Activated naive CD8-positive, alpha-beta T cell treated with anti-CD3 and anti-CD28 coated beads, Interleukin-2, amount 50 U/mL, for 24 hours (primary cell): ENCODE measurements at regions not wholly inside any gene's neighbourhood (a gene's known extent, or its start where the extent isn't known, plus 50 kb on each side); places are given as distances from the start of the nearest gene placed in this dataset.
"Not testable (repeated sequence)": the region's sequence is repeated elsewhere in the genome, so short reads cannot be mapped to it uniquely, and the experiment has no call there.

Experiments used
- ATAC-seq: fragments of 150-1000 bp; cut with Tn5 transposase; one replicate; pipeline ENCODE4 v1.10.0; 2021
- DNase-seq: peaks from one replicate; pipeline ENCODE4 v3.0.0; 2021
- H3K27ac Mint-ChIP-seq: one replicate; pipeline ENCODE4 v1.8.0; 2021; ENCODE audit warnings: mild to moderate bottlenecking, mixed read lengths
- H3K27me3 Mint-ChIP-seq: one replicate; pipeline ENCODE4 v1.8.0; 2021; ENCODE audit warnings: mixed read lengths
- H3K36me3 Mint-ChIP-seq: one replicate; pipeline ENCODE4 v1.8.0; 2021; ENCODE audit warnings: low read depth, mixed read lengths
- H3K4me1 Mint-ChIP-seq: one replicate; pipeline ENCODE4 v1.8.0; 2021; ENCODE audit warnings: mixed read lengths
- H3K4me3 Mint-ChIP-seq: one replicate; pipeline ENCODE4 v1.8.0; 2021; ENCODE audit warnings: mild to moderate bottlenecking, moderate library complexity, mixed read lengths
- H3K9me3 Mint-ChIP-seq: one replicate; pipeline ENCODE4 v1.8.0; 2021; ENCODE audit warnings: mixed read lengths

DNA sequence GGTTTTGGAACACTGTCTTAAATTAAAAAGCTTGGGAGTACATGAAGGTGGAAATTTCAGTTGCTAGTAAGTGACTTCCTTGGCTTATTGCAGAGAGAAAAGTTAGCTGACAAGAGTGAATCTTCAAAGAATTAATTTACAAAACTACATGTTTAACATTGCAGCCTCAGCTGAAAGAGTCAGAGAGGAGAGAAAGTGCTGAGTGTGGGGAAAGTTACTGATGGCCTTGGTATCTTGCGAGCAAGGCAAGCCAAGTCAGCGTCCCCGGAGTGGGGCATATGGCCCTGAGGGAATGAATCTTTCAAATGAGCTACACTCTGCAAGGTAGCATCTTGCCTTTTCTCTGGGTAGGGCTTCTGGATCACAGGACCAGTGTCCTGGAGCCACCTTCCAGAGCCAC, 131.3 kb downstream of the LPIN1 start:
- H3K4me1 Mint-ChIP-seq: peaks cover 4% of the 10 kb centered on the region
- no peaks in the 10 kb centered on the region for H3K9me3 Mint-ChIP-seq
- no peak for DNase-seq
- peaks cover 6% of the 10 kb centered on the region for H3K27me3 Mint-ChIP-seq
- no peak overlapping the region for H3K27ac Mint-ChIP-seq
- no peak for ATAC-seq
- H3K36me3 Mint-ChIP-seq: no peaks in the 10 kb centered on the region
- H3K4me3 Mint-ChIP-seq: no peak overlapping the region

GRCh38 chr2:11885253-11885652, 138.8 kb downstream of the LPIN1 start:
- DNase-seq, H3K4me1 Mint-ChIP-seq, H3K27ac Mint-ChIP-seq, H3K27me3 Mint-ChIP-seq, ATAC-seq, H3K4me3 Mint-ChIP-seq: not testable (repeated sequence)
- peaks cover 24% of the 10 kb centered on the region for H3K9me3 Mint-ChIP-seq
- H3K36me3 Mint-ChIP-seq: peaks cover 10% of the 10 kb centered on the region

- not testable (repeated sequence) for H3K27ac Mint-ChIP-seq, H3K4me1 Mint-ChIP-seq, H3K4me3 Mint-ChIP-seq, H3K27me3 Mint-ChIP-seq, DNase-seq, ATAC-seq
- H3K9me3 Mint-ChIP-seq: peaks cover 34% of the 10 kb centered on the region
- H3K36me3 Mint-ChIP-seq: peaks cover 10% of the 10 kb centered on the region
Observed at GRCh38 chr2:11886899-11887298, 140.5 kb downstream of the LPIN1 start.

- DNase-seq: no peak
- H3K4me3 Mint-ChIP-seq: no peak overlapping the region
- H3K9me3 Mint-ChIP-seq: peaks cover 50% of the 10 kb centered on the region
- no peak for ATAC-seq
- peaks cover 2% of the 10 kb centered on the region for H3K27me3 Mint-ChIP-seq
- H3K36me3 Mint-ChIP-seq: peaks cover 15% of the 10 kb centered on the region
- H3K4me1 Mint-ChIP-seq: no peaks in the 10 kb centered on the region
- H3K27ac Mint-ChIP-seq: no peak overlapping the region
Observed at GRCh38 chr2:11889101-11889850, 142.8 kb downstream of the LPIN1 start.

DNA sequence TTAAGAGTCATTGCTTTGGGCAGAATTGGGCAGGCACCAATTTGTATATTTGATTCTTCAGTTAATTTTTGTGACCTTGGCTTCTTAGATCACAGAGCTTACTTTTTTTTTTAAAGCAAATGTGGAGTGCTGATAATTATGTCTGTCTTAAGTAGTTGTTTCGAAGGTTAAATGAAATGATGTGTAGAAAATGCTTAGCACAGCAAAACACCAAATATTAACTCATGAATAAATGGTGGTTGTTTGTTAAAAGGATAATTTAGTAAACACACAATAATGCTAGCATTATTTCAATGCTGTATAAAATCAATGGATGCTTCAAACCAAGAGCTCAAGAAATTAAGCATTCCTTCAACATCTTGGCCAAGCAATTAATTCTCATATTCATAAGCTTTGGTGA, 143.4 kb downstream of the LPIN1 start:
- DNase-seq (no peak), ATAC-seq (no peak)
- H3K9me3 Mint-ChIP-seq: peaks cover 56% of the 10 kb centered on the region
- peaks cover 20% of the 10 kb centered on the region for H3K36me3 Mint-ChIP-seq
- H3K27me3 Mint-ChIP-seq: peaks cover 2% of the 10 kb centered on the region
- H3K4me3 Mint-ChIP-seq: no peak overlapping the region
- no peaks in the 10 kb centered on the region for H3K4me1 Mint-ChIP-seq
- H3K27ac Mint-ChIP-seq: no peak overlapping the region

- no peak for ATAC-seq
- no peaks in the 10 kb centered on the region for H3K4me1 Mint-ChIP-seq
- no peak overlapping the region for H3K27ac Mint-ChIP-seq
- no peak for DNase-seq
- H3K4me3 Mint-ChIP-seq: no peak overlapping the region
- H3K27me3 Mint-ChIP-seq: peaks cover 2% of the 10 kb centered on the region
- H3K9me3 Mint-ChIP-seq: peaks cover 60% of the 10 kb centered on the region
- H3K36me3 Mint-ChIP-seq: peaks cover 22% of the 10 kb centered on the region
Observed at GRCh38 chr2:11891028-11891427, 144.6 kb downstream of the LPIN1 start.

DNA sequence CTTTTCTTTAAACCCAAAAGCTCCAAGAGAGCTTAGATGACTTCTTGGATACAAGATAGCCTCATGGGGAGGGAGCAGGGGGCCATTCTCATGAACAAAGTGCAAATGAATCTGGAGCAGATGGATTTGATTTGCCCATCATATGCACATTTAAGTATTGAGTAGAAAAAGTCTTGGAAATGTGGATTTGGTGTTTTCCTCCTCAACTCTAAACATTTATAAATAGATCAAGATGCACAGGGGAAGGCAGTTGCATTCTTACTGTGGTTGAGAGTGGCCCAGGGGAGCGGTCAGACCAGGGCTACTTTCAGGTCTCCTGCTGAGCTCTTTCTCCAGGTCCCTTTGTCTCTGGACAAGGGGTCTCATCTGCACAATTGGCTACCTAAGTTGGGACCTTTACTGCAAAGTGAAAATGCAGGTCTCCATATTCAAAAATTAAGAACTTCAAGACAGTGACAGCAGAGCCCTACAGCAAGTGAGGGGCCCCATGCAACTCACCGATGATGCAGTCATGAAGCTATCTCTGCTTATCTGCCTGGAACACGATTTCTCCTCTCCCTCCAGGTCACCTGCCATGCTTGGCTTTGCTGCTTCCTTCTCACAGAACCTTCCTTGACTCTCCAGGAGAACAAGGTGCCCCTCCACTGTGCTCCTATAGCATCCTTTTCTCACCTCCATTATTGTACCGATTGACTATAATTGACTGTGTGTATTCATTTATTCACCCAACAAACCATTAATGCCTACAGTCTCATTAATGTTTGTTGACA, 145.4 kb downstream of the LPIN1 start:
- Mint-ChIP-seq H3K9me3 (peaks cover 60% of the 10 kb centered on the region), H3K27me3 (peaks cover 2% of the 10 kb centered on the region), H3K36me3 (peaks cover 22% of the 10 kb centered on the region), H3K27ac (no peak overlapping the region), H3K4me3 (no peak overlapping the region), H3K4me1 (no peaks in the 10 kb centered on the region)
- DNase-seq (no peak), ATAC-seq (no peak)

DNA sequence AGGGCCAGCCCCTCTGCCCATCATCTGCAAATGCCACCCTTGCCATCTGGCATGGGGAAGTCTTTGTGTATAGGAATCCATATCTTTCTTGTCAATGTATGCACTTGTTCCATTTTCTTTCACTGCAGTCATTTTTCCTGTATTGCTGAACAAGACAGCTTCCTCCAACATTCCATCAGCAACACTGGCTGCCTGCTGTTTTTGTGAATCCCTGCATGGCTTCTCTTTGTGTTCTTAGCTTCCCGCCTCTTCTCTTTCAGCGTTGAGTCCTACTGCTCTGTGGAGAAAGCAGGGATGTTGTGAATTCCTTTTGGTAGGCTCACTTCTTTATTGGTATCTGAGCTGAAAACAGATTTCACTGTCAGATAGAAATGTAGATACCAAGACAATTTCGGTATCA, 150.0 kb downstream of the LPIN1 start:
- H3K4me1 Mint-ChIP-seq: no peaks in the 10 kb centered on the region
- no peak for ATAC-seq
- no peak overlapping the region for H3K4me3 Mint-ChIP-seq
- no peak for DNase-seq
- no peaks in the 10 kb centered on the region for H3K27me3 Mint-ChIP-seq
- H3K27ac Mint-ChIP-seq: no peak overlapping the region
- H3K36me3 Mint-ChIP-seq: peaks cover 12% of the 10 kb centered on the region
- peaks cover 26% of the 10 kb centered on the region for H3K9me3 Mint-ChIP-seq

DNA sequence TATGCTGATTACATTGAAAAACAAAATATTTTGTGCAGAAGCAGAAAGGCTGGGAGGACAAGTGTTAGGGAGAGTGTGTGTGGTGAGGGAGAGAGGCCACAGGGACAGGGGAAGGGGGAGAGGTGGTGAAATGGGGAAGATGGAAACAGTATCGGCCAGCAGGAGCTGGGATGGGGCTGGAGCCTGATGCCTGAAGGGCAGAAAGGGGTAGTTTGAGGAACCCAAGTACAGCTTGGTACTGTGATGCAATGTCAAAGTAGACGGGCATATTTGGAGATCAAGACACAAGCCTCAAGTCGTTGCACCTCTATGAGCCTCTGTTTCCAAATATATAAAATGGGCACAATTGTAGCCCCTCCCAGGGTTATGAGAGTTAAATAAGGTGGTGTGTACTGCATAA, 152.1 kb downstream of the LPIN1 start:
- Mint-ChIP-seq H3K36me3 (peaks cover 7% of the 10 kb centered on the region), H3K27me3 (no peaks in the 10 kb centered on the region), H3K9me3 (peaks cover 16% of the 10 kb centered on the region), H3K4me3 (no peak overlapping the region), H3K27ac (no peak overlapping the region), H3K4me1 (no peaks in the 10 kb centered on the region)
- DNase-seq (no peak), ATAC-seq (no peak)

GRCh38 chr2:11899264-11899818, 152.9 kb downstream of the LPIN1 start:
- Mint-ChIP-seq H3K27me3 (no peaks in the 10 kb centered on the region), H3K9me3 (peaks cover 9% of the 10 kb centered on the region), H3K27ac (no peak overlapping the region), H3K36me3 (peaks cover 7% of the 10 kb centered on the region), H3K4me1 (peaks cover 4% of the 10 kb centered on the region), H3K4me3 (no peak overlapping the region)
- ATAC-seq (peak; percentile 46), DNase-seq (no peak)

DNA sequence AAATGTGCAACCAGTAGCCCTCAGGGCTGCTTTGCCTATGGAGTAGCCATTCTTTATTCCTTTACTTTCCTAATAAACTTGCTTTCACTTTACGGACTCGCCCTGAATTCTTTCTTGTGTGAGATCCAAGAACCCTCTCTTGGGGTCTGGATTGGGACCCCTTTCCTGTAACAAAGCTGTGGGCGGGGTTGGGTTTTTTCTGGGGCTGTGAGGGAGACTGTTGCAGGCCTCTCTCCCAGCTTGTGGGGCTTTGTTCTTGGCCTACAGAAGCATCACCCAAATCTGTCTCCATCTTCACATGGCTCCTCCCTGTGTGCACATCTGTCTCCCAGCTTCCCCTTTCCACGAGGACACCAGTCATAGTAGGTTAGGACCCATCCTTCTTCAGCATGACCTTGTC, 154.5 kb downstream of the LPIN1 start:
- not testable (repeated sequence) for ATAC-seq, DNase-seq, H3K4me1 Mint-ChIP-seq, H3K27me3 Mint-ChIP-seq, H3K4me3 Mint-ChIP-seq, H3K9me3 Mint-ChIP-seq, H3K27ac Mint-ChIP-seq, H3K36me3 Mint-ChIP-seq

DNA sequence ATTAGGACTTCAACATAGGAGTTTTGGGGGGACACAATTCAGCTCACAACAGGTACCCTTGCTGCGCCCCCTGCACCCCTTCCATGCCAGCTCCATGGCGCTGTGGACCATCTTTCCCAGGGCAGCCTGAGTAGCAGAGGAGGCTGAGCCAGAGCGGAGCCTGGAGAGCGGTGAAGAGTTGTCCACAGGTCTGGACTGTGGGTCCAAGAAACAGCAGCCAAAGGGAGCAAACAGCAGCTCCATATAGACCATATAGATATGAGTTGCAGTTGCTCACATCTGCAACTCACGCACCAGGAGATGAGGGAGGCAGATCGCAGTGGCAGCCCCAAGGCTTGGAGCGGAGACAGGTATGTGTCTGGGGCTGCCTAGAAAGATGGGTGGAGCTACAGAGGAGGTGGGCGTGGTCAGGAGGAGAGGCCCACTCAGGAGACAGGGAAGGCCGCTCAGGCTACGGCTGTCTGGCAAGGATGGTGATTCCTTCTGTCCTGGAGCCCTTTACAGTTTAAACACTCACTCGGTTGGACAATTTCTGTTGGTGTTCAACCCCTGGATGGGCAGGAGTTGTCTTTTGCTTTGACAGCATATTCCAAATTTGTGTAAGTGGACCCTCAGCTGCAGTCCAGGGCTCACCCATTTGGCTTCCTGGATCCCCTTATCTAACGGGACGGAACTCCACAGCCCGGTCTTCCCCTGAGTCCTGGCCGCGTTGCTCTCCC, 155.1 kb downstream of the LPIN1 start:
- no peak overlapping the region for H3K27ac Mint-ChIP-seq

DNA sequence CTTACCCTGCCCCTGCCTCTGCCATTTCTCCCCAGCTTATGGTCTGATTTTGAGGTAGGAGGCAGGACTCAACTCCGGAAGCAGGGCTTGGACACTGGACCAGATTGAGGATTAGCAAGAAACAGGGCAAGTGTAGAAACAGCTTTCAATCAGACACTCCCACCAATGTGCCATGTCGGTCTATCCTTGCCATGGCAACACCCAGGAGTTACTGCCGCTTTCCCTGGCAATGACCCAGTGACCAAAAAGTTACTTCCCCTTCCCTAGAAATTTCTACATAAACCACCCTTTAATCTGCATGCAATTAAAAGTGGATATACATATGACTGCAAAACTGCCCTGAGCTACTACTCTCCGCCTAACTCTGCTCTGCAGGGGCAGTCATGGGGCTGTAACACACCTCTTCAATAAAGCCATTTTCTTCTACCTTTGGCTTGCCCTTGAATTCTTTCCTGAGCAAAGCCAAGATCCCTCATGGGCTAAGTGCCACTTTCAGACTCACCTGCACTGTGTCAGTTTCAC, 156.7 kb downstream of the LPIN1 start:
- Mint-ChIP-seq H3K9me3 (no peaks in the 10 kb centered on the region), H3K27ac (no peak overlapping the region), H3K36me3 (no peaks in the 10 kb centered on the region), H3K4me3 (no peak overlapping the region), H3K4me1 (peaks cover 4% of the 10 kb centered on the region), H3K27me3 (no peaks in the 10 kb centered on the region)
- ATAC-seq (no peak), DNase-seq (no peak)

More for the DNA sequence above, 155.1 kb downstream of the LPIN1 start:
- Mint-ChIP-seq H3K4me1 (peaks cover 4% of the 10 kb centered on the region), H3K27me3 (no peaks in the 10 kb centered on the region), H3K4me3 (no peak overlapping the region), H3K36me3 (no peaks in the 10 kb centered on the region), H3K9me3 (no peaks in the 10 kb centered on the region)
- DNase-seq (no peak), ATAC-seq (no peak)

DNA sequence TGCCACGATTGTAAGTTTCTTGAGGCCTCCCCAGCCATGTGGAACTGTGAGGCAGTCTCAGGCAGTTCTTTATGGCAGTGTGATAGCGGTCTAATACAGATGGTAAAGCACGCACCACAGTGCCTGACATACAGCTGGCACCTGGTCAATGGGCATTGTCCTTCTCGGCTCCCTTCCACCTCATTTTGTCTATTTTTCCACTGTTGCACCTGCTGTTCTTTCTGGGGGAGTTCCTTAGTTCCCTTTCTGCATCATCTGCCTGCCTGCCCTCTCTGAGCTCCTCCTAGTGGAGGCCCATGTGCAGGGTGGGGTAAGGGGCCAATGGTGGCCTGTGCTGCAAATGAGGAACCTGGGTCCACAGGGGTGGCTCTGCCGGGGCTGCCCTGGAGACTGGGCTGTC, 157.6 kb downstream of the LPIN1 start:
- Mint-ChIP-seq H3K27ac (no peak overlapping the region), H3K36me3 (no peaks in the 10 kb centered on the region), H3K4me1 (peaks cover 4% of the 10 kb centered on the region), H3K9me3 (no peaks in the 10 kb centered on the region), H3K27me3 (no peaks in the 10 kb centered on the region), H3K4me3 (no peak overlapping the region)
- no peak for DNase-seq
- ATAC-seq: no peak
